ENCODE measurements at regions not wholly inside any gene's neighbourhood (a gene's known extent, or its start where the extent isn't known, plus 50 kb on each side); places are given as distances from the start of the nearest gene placed in this dataset.

GRCh38 chrX:44061968-44062614, 88.9 kb upstream of the NDP start:
- POLR2A ChIA-PET: no interaction called here
- TF ChIP-seq REST (IDR thresholded peaks at IDR 0.05; ENCODE audit: insufficient read depth in 1 of 2, low read depth in 2 of 2, low read length in 1 of 2): no peak
- TF ChIP-seq POLR2AphosphoS5 (IDR thresholded peaks at IDR 0.05; ENCODE audit: low read depth, low read length): no peak
- no peak for TF ChIP-seq CTCF (IDR thresholded peaks at IDR 0.05)
- no peak for TF ChIP-seq SIN3A (IDR thresholded peaks at IDR 0.05; ENCODE audit: borderline replicate concordance, insufficient read depth, low read depth, low read length)
- TF ChIP-seq TCF7L2 (IDR thresholded peaks at IDR 0.05; ENCODE audit: low read depth, low read length): no peak
- in situ Hi-C loops (cut with HindIII; ENCODE audit: low pct_unique_long_range_greater_than_20kb, low sequenced_read_pairs): no loop called here
- Histone ChIP-seq H3K27ac (ENCODE audit: low read length) (no peak overlapping the region), H3K4me1 (ENCODE audit: control insufficient read depth, insufficient read depth, low read length) (no peaks in the 10 kb centered on the region), H3K36me3 (ENCODE audit: control insufficient read depth, insufficient read depth, low read length) (no peaks in the 10 kb centered on the region), H3K27me3 (ENCODE audit: control insufficient read depth, insufficient read depth, low read length) (no peaks in the 10 kb centered on the region), H3K4me3 (ENCODE audit: low read depth in 2 of 2, low read length in 2 of 2) (no peak overlapping the region), H3K9me3 (ENCODE audit: control insufficient read depth, insufficient read depth, low read depth, low read length) (no peaks in the 10 kb centered on the region)
- CTCF ChIA-PET: no interaction called here
- BruUV-seq (replicated peaks): no TSS peak
- intact Hi-C loops (cut with micrococcal nuclease; ENCODE audit: unreplicated experiment): no loop called here
- no peak for ATAC-seq
- DNase-seq (ENCODE audit: low read depth, low spot score): no peak

- no TSS peak for BruUV-seq (replicated peaks)
- TF ChIP-seq CTCF (IDR thresholded peaks at IDR 0.05) (no peak), SIN3A (IDR thresholded peaks at IDR 0.05; ENCODE audit: borderline replicate concordance, insufficient read depth, low read depth, low read length) (no peak), POLR2AphosphoS5 (IDR thresholded peaks at IDR 0.05; ENCODE audit: low read depth, low read length) (no peak), REST (IDR thresholded peaks at IDR 0.05; ENCODE audit: insufficient read depth in 1 of 2, low read depth in 2 of 2, low read length in 1 of 2) (no peak), TCF7L2 (IDR thresholded peaks at IDR 0.05; ENCODE audit: low read depth, low read length) (no peak)
- Histone ChIP-seq H3K9me3 (ENCODE audit: control insufficient read depth, insufficient read depth, low read depth, low read length) (no peaks in the 10 kb centered on the region), H3K4me3 (ENCODE audit: low read depth in 2 of 2, low read length in 2 of 2) (no peak overlapping the region), H3K27me3 (ENCODE audit: control insufficient read depth, insufficient read depth, low read length) (no peaks in the 10 kb centered on the region), H3K36me3 (ENCODE audit: control insufficient read depth, insufficient read depth, low read length) (no peaks in the 10 kb centered on the region), H3K4me1 (ENCODE audit: control insufficient read depth, insufficient read depth, low read length) (no peaks in the 10 kb centered on the region), H3K27ac (ENCODE audit: low read length) (no peak overlapping the region)
- POLR2A ChIA-PET: no interaction called here
- DNase-seq (ENCODE audit: low read depth, low spot score) (no peak), ATAC-seq (no peak)
- intact Hi-C loops (cut with micrococcal nuclease; ENCODE audit: unreplicated experiment): no loop called here
- in situ Hi-C loops (cut with HindIII; ENCODE audit: low pct_unique_long_range_greater_than_20kb, low sequenced_read_pairs): no loop called here
- CTCF ChIA-PET: no interaction called here
Measured at GRCh38 chrX:44060221-44060620, 87.0 kb upstream of the NDP start.

All from Panc1 (cell line).